HG02759 (cell line): ENCODE measurements at regions not wholly inside any gene's neighbourhood (a gene's known extent, or its start where the extent isn't known, plus 50 kb on each side); places are given as distances from the start of the nearest gene placed in this dataset.

ENCODE experiments used
- ATAC-seq: cut with Tn5 transposase; IDR thresholded peaks from one replicate; pipeline ENCODE4 v1.9.1; 2021; ENCODE audit warnings: mild to moderate bottlenecking, moderate library complexity; ENCODE audit not compliant: unreplicated experiment

GRCh38 chr12:93318720-93319522 is 58.8 kb upstream of the NUDT4 start:
- no peak for ATAC-seq

- no peak for ATAC-seq
Observed at GRCh38 chr12:93319523-93320050, 58.1 kb upstream of the NUDT4 start.

GRCh38 chr12:93322784-93323183 is 54.9 kb upstream of the NUDT4 start:
- no peak for ATAC-seq

- no peak for ATAC-seq
Observed at GRCh38 chr12:93323625-93324329, 53.9 kb upstream of the NUDT4 start.

- no peak for ATAC-seq
Observed at GRCh38 chr12:93325855-93326254, 51.9 kb upstream of the NUDT4 start.
